Fibroblast of lung (primary cell): ENCODE measurements at regions not wholly inside any gene's neighbourhood (a gene's known extent, or its start where the extent isn't known, plus 50 kb on each side); places are given as distances from the start of the nearest gene placed in this dataset.

Experiments used
- CTCF ChIP-seq, 2 donors: IDR thresholded peaks in 1 of 2; conservative IDR thresholded peaks in 1 of 2; 1 replicate in 1 of 2; 2 replicates in 1 of 2; pipeline ENCODE4 v1.5.1; 2011 to 2012; ENCODE audit warnings: low read length in 2 of 2, control low read depth in 1 of 2, inconsistent platforms in 1 of 2, low read depth in 1 of 2, mild to moderate bottlenecking in 1 of 2
- EZH2 ChIP-seq: IDR thresholded peaks from 2 replicates; pipeline ENCODE4 v1.5.1; 2012; ENCODE audit warnings: low read length, control low read depth, mild to moderate bottlenecking; ENCODE audit errors: missing control alignments

DNA sequence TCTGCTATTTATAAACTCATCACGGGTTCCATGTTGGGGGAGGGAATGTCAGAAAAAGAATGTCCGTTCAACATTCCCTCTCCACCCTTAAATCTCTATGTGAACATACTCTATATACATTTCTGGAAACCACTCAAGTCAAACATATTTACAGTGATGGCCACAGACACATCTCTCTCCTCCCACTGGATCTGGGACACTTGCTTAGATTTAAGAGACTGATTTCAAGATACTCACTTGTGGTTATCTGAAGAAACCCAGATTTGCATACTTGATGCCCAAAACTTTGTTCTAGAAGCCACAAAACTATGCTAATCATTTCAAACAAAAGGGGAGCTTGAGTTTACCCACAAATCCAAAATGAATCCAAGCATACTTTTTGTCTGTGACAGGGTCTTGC lies 182.9 kb upstream of the SOX9 start:
- TF ChIP-seq CTCF (conservative IDR thresholded peaks at IDR 0.05 in 1 of 2, IDR thresholded peaks at IDR 0.05 in 1 of 2; ENCODE audit: low read depth in 1 of 2, low read length in 2 of 2) (no peak), EZH2 (no peak)
